ENCODE measurements at regions not wholly inside any gene's neighbourhood (a gene's known extent, or its start where the extent isn't known, plus 50 kb on each side); places are given as distances from the start of the nearest gene placed in this dataset.
"Not testable (repeated sequence)": the region's sequence is repeated elsewhere in the genome, so short reads cannot be mapped to it uniquely, and the experiment has no call there.

DNA sequence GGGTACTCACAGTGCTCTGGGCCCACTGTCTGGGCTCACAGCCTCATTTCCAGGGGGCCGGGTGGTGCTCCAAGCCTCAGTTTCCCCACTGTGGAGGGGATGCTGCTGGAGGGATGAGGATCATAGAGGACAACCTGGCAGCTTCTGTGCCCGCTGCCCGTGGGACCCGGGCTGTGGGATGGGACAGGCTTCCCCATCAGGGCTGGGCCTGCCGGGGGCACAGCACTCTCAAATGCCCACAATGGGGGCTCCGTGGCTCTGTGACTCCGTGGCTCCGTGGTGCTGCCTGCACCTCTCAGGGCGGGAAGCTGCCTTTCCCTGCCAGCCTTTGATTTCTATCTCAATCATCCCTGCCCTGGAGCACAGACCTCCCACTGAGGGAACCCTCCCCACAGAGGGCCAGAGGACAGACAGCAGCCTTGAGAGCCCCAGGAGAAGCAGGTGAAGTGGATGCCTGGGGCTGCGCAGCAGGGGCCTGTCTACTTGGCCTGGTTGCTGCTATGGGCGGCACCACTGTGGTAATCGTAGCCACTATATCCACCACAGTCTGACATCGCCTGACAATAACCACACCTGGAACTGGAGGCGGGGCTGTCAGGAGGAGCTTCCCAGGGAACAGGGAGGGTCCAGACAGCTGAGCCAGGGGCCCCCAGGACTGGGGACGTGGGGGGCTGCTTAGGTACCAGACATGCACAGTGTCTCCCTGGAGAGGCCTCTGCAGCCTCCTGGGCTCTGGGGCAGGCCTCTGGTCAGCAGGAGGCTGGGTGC, 375.9 kb downstream of the TMEM121 start:
- no peak for DNase-seq (ENCODE audit: low read depth)

GRCh38 chr14:105902899-105903165, 376.4 kb downstream of the TMEM121 start:
- not testable (repeated sequence) for DNase-seq (ENCODE audit: low read depth)

GRCh38 chr14:105903971-105904370, 377.6 kb downstream of the TMEM121 start:
- DNase-seq (ENCODE audit: low read depth): no peak

DNA sequence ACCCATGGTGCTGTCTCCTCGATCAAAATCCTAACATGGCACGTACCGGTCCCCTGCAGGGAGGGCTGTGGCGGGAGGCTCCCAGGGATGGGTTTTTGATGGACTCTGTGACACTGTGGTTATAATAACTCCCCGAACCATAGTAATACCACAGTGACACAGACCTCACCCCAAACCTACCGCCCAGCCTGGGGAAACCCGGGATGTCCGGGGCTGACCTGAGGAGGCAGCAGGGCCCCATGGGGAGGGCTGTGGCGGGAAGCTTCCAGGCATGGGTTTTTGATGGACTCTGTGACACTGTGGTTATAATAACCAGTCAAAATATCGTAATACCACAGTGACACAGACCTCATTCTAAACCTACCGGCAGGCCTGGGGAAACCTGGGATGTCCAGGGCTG, 378.0 kb downstream of the TMEM121 start:
- DNase-seq (ENCODE audit: low read depth): no peak

DNA sequence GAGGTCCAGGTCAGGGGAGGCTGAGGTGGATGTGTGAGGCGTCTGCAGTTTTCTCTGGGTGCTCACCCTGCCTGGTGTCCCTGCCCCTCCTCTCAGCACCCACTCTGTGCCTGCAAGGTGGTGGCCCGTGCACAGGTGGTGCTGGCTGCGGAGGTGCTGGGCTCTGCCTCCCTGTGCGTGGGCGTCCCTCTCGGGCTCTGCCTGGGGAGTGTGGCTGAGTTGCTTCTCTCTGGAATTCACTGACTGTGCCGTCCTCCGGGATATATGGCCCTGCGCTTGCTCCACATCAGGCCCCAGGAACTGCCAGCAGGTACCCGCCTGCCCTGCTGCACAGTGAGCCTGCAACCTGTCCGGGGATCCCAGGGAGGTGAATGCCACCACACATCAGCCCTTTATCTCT, 379.1 kb downstream of the TMEM121 start:
- no peak for DNase-seq (ENCODE audit: low read depth)

DNA sequence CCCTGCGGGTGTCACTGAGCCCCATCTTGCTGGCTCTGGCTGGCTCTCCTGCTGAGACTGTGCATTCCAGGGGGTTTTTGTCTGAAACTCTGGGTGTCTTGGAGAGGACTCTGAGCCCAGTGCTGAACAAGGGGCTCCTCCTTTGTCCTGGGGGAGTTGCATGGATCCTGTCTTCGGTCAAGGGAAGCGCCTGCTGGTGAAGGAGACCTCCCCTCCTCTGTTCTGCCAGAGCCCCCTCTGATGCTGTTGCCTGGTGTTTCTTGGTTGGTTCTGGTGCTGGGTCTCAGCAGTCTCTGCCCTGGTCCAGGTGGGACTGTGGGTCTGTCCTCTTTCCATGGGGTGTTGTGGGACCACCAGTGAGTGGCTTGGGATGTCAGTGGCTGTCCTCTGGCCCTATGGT, 380.9 kb downstream of the TMEM121 start:
- no peak for DNase-seq (ENCODE audit: low read depth)

DNA sequence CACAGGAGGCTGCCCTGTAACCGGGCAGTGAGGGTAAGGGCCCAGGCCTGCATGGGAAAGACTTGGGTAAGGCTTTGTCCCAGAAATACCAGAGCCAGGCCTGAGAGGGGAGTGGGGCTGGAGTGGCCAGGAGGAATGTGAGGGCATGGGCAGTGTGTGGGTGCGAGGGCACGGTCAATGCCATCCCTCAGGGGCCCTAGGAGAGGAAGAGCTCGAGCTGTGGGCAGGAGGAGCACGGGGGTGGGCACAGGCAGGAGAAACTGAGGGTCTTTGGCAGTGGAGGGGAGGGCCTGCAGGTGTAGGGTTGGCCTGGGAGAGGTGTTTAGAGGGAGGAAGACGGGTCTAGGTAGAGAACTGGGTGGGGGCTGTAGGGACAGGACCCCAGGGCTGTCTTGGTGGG, 381.6 kb downstream of the TMEM121 start:
- no peak for DNase-seq (ENCODE audit: low read depth)

DNA sequence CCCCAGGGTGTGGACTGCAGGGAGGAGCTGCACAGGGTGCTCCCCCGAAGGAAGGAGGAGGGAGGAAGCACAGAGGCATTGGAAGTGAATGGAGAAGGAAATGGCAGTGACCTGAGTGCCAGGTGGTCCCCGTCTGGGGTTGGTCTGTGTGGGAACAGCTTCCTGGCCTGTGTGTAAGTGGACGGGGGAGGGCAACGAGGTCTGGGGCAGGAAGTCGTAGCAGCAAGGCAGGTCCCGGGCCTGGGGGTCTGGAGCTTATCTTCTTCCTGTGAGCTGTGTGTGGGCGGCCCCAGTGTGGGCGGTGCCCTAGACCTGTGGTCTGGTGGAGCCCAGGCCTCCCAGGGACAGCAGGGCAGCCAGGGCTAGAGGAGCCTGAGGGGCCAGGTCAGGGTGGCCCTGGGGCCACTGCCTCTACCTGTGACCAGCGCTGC, 382.1 kb downstream of the TMEM121 start:
- no peak for DNase-seq (ENCODE audit: low read depth)

GRCh38 chr14:105909046-105909827, 382.9 kb downstream of the TMEM121 start:
- no peak for DNase-seq (ENCODE audit: low read depth)

GRCh38 chr14:105909828-105910120, 383.4 kb downstream of the TMEM121 start:
- not testable (repeated sequence) for DNase-seq (ENCODE audit: low read depth)

DNA sequence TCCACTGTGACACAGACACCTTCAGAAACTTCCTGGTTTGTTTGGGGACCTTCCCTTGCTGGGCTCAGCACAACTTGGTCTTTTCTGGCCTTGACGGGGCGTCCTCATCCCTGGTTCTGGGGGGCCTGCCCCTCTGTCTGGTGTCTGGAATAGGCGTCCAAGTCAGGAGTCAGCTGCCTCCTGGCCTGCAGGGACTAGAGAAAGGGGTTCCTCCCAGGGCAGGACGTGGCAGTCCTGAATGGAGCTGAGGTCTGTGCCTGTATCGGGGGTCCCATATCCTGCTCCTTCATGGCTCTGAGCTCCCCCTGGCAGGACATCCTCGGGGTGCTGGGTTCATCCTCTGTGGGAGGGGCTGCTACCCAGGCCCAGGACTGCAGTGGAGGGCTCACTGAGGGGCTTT, 384.0 kb downstream of the TMEM121 start:
- no peak for DNase-seq (ENCODE audit: low read depth)

DNA sequence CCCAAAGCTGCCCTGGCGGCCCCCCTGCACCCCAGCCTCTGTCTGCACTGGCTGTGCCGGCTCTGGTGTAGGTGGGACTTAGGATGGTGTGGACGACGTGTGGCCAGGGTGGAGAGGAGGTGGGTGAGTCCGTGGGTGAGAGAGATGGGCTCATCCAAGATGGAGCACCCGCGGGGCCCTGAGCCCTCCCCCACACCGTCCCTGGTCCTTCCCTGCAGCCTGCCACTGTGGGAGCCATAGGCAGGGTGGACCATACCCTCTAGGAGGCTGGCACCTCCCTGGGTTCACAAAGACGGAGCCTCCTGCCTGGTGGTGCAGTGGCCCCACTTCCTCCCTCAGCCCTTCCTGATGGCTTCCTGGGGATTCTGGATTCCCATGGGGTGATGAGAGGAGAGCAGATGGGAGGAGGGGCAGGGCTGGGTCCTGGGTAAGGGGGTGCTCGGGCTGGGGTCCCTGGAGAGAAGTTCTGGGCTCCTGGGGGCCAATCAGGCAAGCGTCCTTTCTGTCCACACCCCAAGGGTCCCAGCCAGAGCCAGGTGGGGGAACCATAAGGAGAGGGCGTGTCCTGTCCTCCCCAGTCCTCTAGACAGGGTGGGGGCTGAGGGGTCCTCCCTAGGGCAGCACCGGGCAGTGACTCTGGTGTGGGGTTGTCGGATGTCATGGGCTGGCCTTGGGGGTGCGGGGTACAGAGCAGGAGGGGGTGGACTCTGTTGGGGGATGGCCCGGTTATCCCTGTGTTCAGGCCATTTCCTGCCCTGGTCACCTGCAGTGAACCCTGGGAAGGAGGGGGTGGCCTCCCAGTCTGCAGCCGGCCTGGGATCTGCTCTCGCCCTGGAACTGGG, 384.8 kb downstream of the TMEM121 start:
- no peak for DNase-seq (ENCODE audit: low read depth)

GRCh38 chr14:105911848-105912292, 385.5 kb downstream of the TMEM121 start:
- not testable (repeated sequence) for DNase-seq (ENCODE audit: low read depth)

GRCh38 chr14:105912641-105913180, 386.3 kb downstream of the TMEM121 start:
- no peak for DNase-seq (ENCODE audit: low read depth)

- DNase-seq (ENCODE audit: low read depth): no peak
Observed at GRCh38 chr14:105913221-105913620, 386.8 kb downstream of the TMEM121 start.

- no peak for DNase-seq (ENCODE audit: low read depth)
Observed at GRCh38 chr14:105913861-105914260, 387.5 kb downstream of the TMEM121 start.

- DNase-seq (ENCODE audit: low read depth): not testable (repeated sequence)
Observed at GRCh38 chr14:105914281-105914680, 387.9 kb downstream of the TMEM121 start.

GRCh38 chr14:105914738-105915385, 388.5 kb downstream of the TMEM121 start:
- DNase-seq (ENCODE audit: low read depth): no peak

- DNase-seq (ENCODE audit: low read depth): not testable (repeated sequence)
Observed at GRCh38 chr14:105915546-105915945, 389.2 kb downstream of the TMEM121 start.

DNA sequence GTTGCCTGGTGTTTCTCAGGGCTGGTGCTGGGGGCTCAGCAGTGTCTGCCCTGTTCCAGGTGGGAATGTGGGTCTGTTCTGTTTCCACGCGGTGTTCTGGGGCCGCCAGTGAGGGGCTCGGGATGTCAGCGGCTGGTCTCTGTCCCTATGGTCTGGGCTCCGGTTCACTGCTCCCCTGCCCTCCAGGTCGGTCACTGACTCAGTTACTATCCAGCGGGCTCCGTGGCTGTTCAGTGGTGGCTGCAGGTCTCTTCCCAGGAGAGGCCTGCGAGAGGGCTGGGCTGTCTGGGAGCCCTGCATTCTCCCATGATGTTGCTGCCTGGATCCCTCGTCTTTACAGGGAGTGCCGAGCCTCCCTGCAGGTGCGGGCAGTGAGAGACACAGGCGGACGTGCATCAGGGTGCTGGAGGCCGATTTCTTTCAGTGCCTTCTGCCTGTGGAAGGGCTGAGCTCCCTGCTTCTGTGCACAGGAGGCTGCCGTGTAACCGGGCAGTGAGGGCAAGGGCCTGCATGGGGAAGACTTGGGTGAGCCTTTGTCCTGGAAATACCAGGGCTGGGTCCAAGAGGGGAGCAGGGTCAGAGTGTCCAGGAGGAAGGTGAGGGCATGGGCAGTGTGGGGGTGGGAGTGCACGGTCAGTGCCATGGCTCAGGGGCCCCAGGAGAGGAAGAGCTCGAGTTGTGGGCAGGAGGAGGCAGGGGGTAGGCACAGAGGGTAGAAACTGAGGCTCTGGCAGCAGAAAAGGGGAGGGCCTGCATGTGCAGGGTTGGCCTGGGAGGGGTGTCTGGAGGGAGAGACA, 391.0 kb downstream of the TMEM121 start:
- DNase-seq (ENCODE audit: low read depth): not testable (repeated sequence)

- DNase-seq (ENCODE audit: low read depth): no peak
Observed at GRCh38 chr14:105917933-105918436, 391.6 kb downstream of the TMEM121 start.
